ENCODE measurements at regions not wholly inside any gene's neighbourhood (a gene's known extent, or its start where the extent isn't known, plus 50 kb on each side); places are given as distances from the start of the nearest gene placed in this dataset.

DNA sequence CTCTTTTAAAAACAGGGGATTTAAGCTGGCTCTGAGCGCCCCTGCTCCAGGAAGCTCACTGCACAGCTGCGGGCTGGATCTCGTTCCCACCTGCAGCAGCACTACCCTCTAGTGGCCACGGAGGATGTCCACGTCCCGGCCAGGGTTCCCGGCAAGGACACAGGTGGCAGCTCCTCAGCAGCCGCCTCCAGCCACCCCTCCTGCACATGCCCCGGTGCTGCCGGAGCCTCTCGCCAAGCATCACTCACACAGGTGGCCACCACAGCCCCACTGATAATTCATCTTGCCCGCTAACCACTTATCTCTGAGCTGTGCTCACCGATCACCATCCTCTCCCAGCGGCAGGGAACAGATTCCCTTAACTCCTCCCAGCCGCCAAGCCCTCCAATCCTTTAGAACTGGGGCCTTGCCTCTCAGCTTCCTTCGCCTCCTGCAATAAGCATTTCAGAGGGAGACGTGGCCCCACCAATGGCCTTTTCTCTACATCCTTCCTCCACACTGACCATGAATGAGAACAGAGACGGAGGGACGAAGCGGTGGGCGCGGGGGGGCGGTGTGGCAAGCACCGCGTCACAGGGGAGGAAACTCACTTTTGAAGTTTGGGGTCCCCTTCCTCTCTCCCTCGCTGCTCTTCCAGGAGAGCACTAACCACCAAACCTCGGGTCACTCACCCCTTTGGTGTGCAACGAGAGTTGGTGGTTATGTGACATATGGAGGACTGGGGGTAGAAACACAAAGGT lies 222.1 kb downstream of the RBFOX3 start:
- H3K9ac ChIP-seq (ENCODE audit: low read depth, low read length), result no peak overlapping the region
- no peak overlapping the region for H3K4me3 ChIP-seq (ENCODE audit: low read depth in 1 of 2, low read length in 2 of 2)
- H4K20me1 ChIP-seq (ENCODE audit: insufficient read depth, low read length), result peaks cover 27% of the 10 kb centered on the region
- no peak overlapping the region for H3K27ac ChIP-seq (ENCODE audit: low read length)
- H3K36me3 ChIP-seq (ENCODE audit: insufficient read depth, low read length), result no peaks in the 10 kb centered on the region
- DNase-seq, result peak; percentile 36
- H3K79me2 ChIP-seq (ENCODE audit: insufficient read depth, low read length), result no peaks in the 10 kb centered on the region
- no peaks in the 10 kb centered on the region for H3K4me1 ChIP-seq (ENCODE audit: insufficient read depth, low read length)
- no peak overlapping the region for H3K4me2 ChIP-seq (ENCODE audit: insufficient read depth, low read length)
- no peaks in the 10 kb centered on the region for H3K9me3 ChIP-seq (ENCODE audit: insufficient read depth, low read length, severe bottlenecking)
- peak; percentile 70 for ATAC-seq (ENCODE audit: insufficient read depth, low read depth)
- no peak overlapping the region for H2AFZ ChIP-seq (ENCODE audit: low read depth, low read length)
- H3K27me3 ChIP-seq (ENCODE audit: insufficient read depth, low read length, poor library complexity), result peaks cover 19% of the 10 kb centered on the region
- no peak for TF ChIP-seq EZH2 (IDR thresholded peaks at IDR 0.05; ENCODE audit: borderline replicate concordance, low read depth, low read length, severe bottlenecking)
- TF ChIP-seq, protein P1, sequence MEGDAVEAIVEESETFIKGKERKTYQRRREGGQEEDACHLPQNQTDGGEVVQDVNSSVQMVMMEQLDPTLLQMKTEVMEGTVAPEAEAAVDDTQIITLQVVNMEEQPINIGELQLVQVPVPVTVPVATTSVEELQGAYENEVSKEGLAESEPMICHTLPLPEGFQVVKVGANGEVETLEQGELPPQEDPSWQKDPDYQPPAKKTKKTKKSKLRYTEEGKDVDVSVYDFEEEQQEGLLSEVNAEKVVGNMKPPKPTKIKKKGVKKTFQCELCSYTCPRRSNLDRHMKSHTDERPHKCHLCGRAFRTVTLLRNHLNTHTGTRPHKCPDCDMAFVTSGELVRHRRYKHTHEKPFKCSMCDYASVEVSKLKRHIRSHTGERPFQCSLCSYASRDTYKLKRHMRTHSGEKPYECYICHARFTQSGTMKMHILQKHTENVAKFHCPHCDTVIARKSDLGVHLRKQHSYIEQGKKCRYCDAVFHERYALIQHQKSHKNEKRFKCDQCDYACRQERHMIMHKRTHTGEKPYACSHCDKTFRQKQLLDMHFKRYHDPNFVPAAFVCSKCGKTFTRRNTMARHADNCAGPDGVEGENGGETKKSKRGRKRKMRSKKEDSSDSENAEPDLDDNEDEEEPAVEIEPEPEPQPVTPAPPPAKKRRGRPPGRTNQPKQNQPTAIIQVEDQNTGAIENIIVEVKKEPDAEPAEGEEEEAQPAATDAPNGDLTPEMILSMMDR (IDR thresholded peaks at IDR 0.05; ENCODE audit: borderline replicate concordance, extremely low read depth, low read length, poor library complexity, severe bottlenecking), result peak; percentile 66

DNA sequence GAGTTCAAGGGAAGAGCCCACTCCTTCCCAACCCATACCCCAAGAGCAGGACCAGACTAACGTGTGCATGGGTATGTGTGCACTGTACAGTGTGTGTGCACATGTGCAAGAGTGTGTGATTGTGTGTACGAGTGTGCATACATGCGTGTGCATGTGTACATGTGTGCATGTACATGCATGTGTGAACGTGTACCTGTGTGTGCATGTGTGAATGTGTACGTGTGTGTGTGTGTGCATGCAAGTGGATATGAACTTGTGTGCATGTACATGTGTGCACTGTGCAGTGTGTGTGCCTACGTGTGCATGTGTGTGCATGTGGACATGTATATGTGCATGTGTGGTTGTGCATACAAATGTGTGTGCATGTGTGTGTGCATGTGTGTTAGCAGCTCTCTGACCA lies 223.1 kb downstream of the RBFOX3 start:
- H3K27me3 ChIP-seq (ENCODE audit: insufficient read depth, low read length, poor library complexity), result peaks cover 19% of the 10 kb centered on the region
- no peaks in the 10 kb centered on the region for H3K36me3 ChIP-seq (ENCODE audit: insufficient read depth, low read length)
- H3K79me2 ChIP-seq (ENCODE audit: insufficient read depth, low read length), result no peaks in the 10 kb centered on the region
- H3K27ac ChIP-seq (ENCODE audit: low read length), result no peak overlapping the region
- no peak for DNase-seq
- no peaks in the 10 kb centered on the region for H3K4me1 ChIP-seq (ENCODE audit: insufficient read depth, low read length)
- H3K9me3 ChIP-seq (ENCODE audit: insufficient read depth, low read length, severe bottlenecking), result no peaks in the 10 kb centered on the region
- no peak overlapping the region for H3K9ac ChIP-seq (ENCODE audit: low read depth, low read length)
- no peak for TF ChIP-seq EZH2 (IDR thresholded peaks at IDR 0.05; ENCODE audit: borderline replicate concordance, low read depth, low read length, severe bottlenecking)
- TF ChIP-seq, protein P1 (IDR thresholded peaks at IDR 0.05; ENCODE audit: borderline replicate concordance, extremely low read depth, low read length, poor library complexity, severe bottlenecking), result no peak
- H2AFZ ChIP-seq (ENCODE audit: low read depth, low read length), result no peak overlapping the region
- no peak for ATAC-seq (ENCODE audit: insufficient read depth, low read depth)
- H3K4me3 ChIP-seq (ENCODE audit: low read depth in 1 of 2, low read length in 2 of 2), result no peak overlapping the region
- H4K20me1 ChIP-seq (ENCODE audit: insufficient read depth, low read length), result peaks cover 23% of the 10 kb centered on the region
- no peak overlapping the region for H3K4me2 ChIP-seq (ENCODE audit: insufficient read depth, low read length)

DNA sequence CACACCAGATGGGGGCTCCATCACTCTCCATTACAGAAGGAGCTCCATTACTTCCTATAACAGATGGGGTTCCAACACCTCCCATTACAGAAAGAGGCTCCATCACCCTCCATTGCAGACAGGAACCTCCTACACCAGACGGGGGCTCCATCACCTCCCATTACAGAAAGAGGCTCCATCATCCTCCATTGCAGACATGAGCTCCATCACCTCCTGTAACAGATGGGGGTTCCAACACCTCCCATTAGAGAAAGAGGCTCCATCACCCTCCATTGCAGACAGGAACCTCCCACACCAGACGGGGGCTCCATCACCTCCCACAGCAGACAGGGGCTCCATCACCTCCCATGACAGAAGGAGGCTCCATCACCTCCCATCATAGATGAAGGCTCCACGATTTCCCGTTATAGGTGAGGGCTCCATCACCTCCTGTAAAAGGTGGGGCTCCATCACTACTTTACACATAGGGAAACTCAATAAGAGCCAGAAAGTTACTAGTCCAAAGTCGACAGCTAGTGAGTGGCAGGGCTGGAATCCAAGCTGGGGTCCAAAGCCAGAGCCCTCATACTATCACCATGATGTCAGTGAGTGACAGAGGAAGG lies 224.8 kb downstream of the RBFOX3 start:
- peaks cover 6% of the 10 kb centered on the region for H3K27me3 ChIP-seq (ENCODE audit: insufficient read depth, low read length, poor library complexity)
- H3K36me3 ChIP-seq (ENCODE audit: insufficient read depth, low read length), result no peaks in the 10 kb centered on the region
- no peaks in the 10 kb centered on the region for H3K79me2 ChIP-seq (ENCODE audit: insufficient read depth, low read length)
- no peak overlapping the region for H3K4me3 ChIP-seq (ENCODE audit: low read depth in 1 of 2, low read length in 2 of 2)
- peaks cover 16% of the 10 kb centered on the region for H4K20me1 ChIP-seq (ENCODE audit: insufficient read depth, low read length)
- no peak overlapping the region for H3K4me2 ChIP-seq (ENCODE audit: insufficient read depth, low read length)
- no peak overlapping the region for H3K27ac ChIP-seq (ENCODE audit: low read length)
- no peaks in the 10 kb centered on the region for H3K9me3 ChIP-seq (ENCODE audit: insufficient read depth, low read length, severe bottlenecking)
- H3K9ac ChIP-seq (ENCODE audit: low read depth, low read length), result no peak overlapping the region
- no peaks in the 10 kb centered on the region for H3K4me1 ChIP-seq (ENCODE audit: insufficient read depth, low read length)
- DNase-seq, result no peak
- no peak for ATAC-seq (ENCODE audit: insufficient read depth, low read depth)
- no peak for TF ChIP-seq EZH2 (IDR thresholded peaks at IDR 0.05; ENCODE audit: borderline replicate concordance, low read depth, low read length, severe bottlenecking)
- TF ChIP-seq, protein P1 (IDR thresholded peaks at IDR 0.05; ENCODE audit: borderline replicate concordance, extremely low read depth, low read length, poor library complexity, severe bottlenecking), result no peak
- no peak overlapping the region for H2AFZ ChIP-seq (ENCODE audit: low read depth, low read length)

Data from DND-41 (cell line).